Mucosa of descending colon (tissue), 3 donors: ENCODE measurements at regions not wholly inside any gene's neighbourhood (a gene's known extent, or its start where the extent isn't known, plus 50 kb on each side); places are given as distances from the start of the nearest gene placed in this dataset.

Experiments used
- ATAC-seq: fragments of 200-7000 bp; cut with Tn5 transposase; one replicate; pipeline ENCODE4 v1.9.1; 2020; ENCODE audit warnings: mild to moderate bottlenecking, moderate library complexity
- DNase-seq, 3 donors: peaks; one replicate each; pipeline ENCODE4 v3.0.0-alpha.2; 2020
- H3K36me3 ChIP-seq: fragments of 200-600 bp; one replicate; pipeline ENCODE4 v1.8.0; 2021; ENCODE audit warnings: low read depth, mild to moderate bottlenecking
- H3K4me1 ChIP-seq: fragments of 200-600 bp; one replicate; pipeline ENCODE4 v1.8.0; 2021; ENCODE audit warnings: low read depth, mild to moderate bottlenecking
- H3K4me3 ChIP-seq: fragments of 200-600 bp; one replicate; pipeline ENCODE4 v1.8.0; 2021; ENCODE audit warnings: mild to moderate bottlenecking
- H3K9me3 ChIP-seq: fragments of 200-600 bp; one replicate; pipeline ENCODE4 v1.8.0; 2021; ENCODE audit warnings: mild to moderate bottlenecking
- CTCF ChIP-seq: fragments of 200-600 bp; IDR thresholded peaks from one replicate; pipeline ENCODE4 v1.8.0; 2022; ENCODE audit warnings: antibody characterized with exemption, mild to moderate bottlenecking
- intact Hi-C, 2 donors: fragments of 100-400 bp; cut with DNase I in 1 of 2; cut with micrococcal nuclease in 1 of 2; formaldehyde crosslinking; loops; one replicate each; pipeline versions ENCODE4 v1.11.0 to v1.11.1; 2022; cut with DNase I, micrococcal nuclease
- donor health status: DM: no; HTN: no; CAD: no; lungs with moderate emphysema.
- donor health status: DM: no; HTN: no; CAD: no.
- donor health status: DM: no; HTN: yes; CAD: no.

- ATAC-seq: no peak
- Histone ChIP-seq H3K4me1 (no peaks in the 10 kb centered on the region), H3K36me3 (no peaks in the 10 kb centered on the region), H3K4me3 (no peak overlapping the region), H3K9me3 (no peaks in the 10 kb centered on the region)
- intact Hi-C loops: no loop called here
- DNase-seq: no peak
- TF ChIP-seq CTCF: no peak
These were observed 807.3 kb downstream of the NR4A2 start for GRCh38 chr2:155525199-155525598.

GRCh38 chr2:155519529-155520130, 812.9 kb downstream of the NR4A2 start:
- intact Hi-C loops: no loop called here
- H3K36me3 ChIP-seq: no peaks in the 10 kb centered on the region
- no peak overlapping the region for H3K4me3 ChIP-seq
- no peaks in the 10 kb centered on the region for H3K4me1 ChIP-seq
- no peak for DNase-seq
- no peak for ATAC-seq
- H3K9me3 ChIP-seq: no peaks in the 10 kb centered on the region
- no peak for TF ChIP-seq CTCF

- no peak for ATAC-seq
These were observed 814.4 kb downstream of the NR4A2 start for GRCh38 chr2:155518094-155518493.

GRCh38 chr2:155517362-155517761, 815.2 kb downstream of the NR4A2 start:
- Histone ChIP-seq H3K4me1 (no peaks in the 10 kb centered on the region), H3K9me3 (no peaks in the 10 kb centered on the region), H3K36me3 (no peaks in the 10 kb centered on the region), H3K4me3 (no peak overlapping the region)
- no peak for TF ChIP-seq CTCF
- ATAC-seq: no peak
- no peak for DNase-seq
- intact Hi-C loops: no loop called here

More at GRCh38 chr2:155518094-155518493, 814.4 kb downstream of the NR4A2 start:
- Histone ChIP-seq H3K4me1 (no peaks in the 10 kb centered on the region), H3K4me3 (no peak overlapping the region), H3K9me3 (no peaks in the 10 kb centered on the region), H3K36me3 (no peaks in the 10 kb centered on the region)
- no peak for DNase-seq
- TF ChIP-seq CTCF: no peak
- intact Hi-C loops: no loop called here

GRCh38 chr2:155513248-155513647, 814.8 kb downstream of the KCNJ3 start:
- H3K4me1 ChIP-seq: no peaks in the 10 kb centered on the region
- no peak overlapping the region for H3K4me3 ChIP-seq
- no peaks in the 10 kb centered on the region for H3K36me3 ChIP-seq
- H3K9me3 ChIP-seq: no peaks in the 10 kb centered on the region
- intact Hi-C loops: no loop called here
- no peak for TF ChIP-seq CTCF
- DNase-seq: no peak
- ATAC-seq: no peak

GRCh38 chr2:155502766-155503165, 804.3 kb downstream of the KCNJ3 start:
- DNase-seq: no peak

More at GRCh38 chr2:155502766-155503165, 804.3 kb downstream of the KCNJ3 start:
- no peak for ATAC-seq
- Histone ChIP-seq H3K36me3 (no peaks in the 10 kb centered on the region), H3K9me3 (no peaks in the 10 kb centered on the region), H3K4me3 (no peak overlapping the region), H3K4me1 (no peaks in the 10 kb centered on the region)
- TF ChIP-seq CTCF: no peak
- intact Hi-C loops: no loop called here
